ENCODE measurements at regions not wholly inside any gene's neighbourhood (a gene's known extent, or its start where the extent isn't known, plus 50 kb on each side); places are given as distances from the start of the nearest gene placed in this dataset.

- Histone ChIP-seq H3K27me3 (replicated peaks; ENCODE audit: insufficient read depth, low read depth, low read length, poor library complexity) (no peaks in the 10 kb centered on the region), H3K36me3 (ENCODE audit: insufficient read depth, low read length, poor library complexity, severe bottlenecking) (no peaks in the 10 kb centered on the region), H3K4me3 (ENCODE audit: low read depth, low read length, poor library complexity, severe bottlenecking) (no peak overlapping the region), H3K27ac (ENCODE audit: low read depth, low read length, poor library complexity, severe bottlenecking) (no peak overlapping the region), H3K4me1 (ENCODE audit: insufficient read depth, low read length, poor library complexity, severe bottlenecking) (peaks cover 7% of the 10 kb centered on the region), H3K9me3 (ENCODE audit: low read depth, low read length, poor library complexity, severe bottlenecking) (no peaks in the 10 kb centered on the region)
- DNase-seq (ENCODE audit: low spot score), result peak; percentile 3
- intact Hi-C loops (cut with micrococcal nuclease; ENCODE audit: unreplicated experiment), result no loop called here
- POLR2A ChIA-PET (ENCODE audit: low non-redundant PET), result no interaction called here
- CTCF ChIA-PET, result no interaction called here
- BruUV-seq (replicated peaks), result no TSS peak
- TF ChIP-seq, protein P1, sequence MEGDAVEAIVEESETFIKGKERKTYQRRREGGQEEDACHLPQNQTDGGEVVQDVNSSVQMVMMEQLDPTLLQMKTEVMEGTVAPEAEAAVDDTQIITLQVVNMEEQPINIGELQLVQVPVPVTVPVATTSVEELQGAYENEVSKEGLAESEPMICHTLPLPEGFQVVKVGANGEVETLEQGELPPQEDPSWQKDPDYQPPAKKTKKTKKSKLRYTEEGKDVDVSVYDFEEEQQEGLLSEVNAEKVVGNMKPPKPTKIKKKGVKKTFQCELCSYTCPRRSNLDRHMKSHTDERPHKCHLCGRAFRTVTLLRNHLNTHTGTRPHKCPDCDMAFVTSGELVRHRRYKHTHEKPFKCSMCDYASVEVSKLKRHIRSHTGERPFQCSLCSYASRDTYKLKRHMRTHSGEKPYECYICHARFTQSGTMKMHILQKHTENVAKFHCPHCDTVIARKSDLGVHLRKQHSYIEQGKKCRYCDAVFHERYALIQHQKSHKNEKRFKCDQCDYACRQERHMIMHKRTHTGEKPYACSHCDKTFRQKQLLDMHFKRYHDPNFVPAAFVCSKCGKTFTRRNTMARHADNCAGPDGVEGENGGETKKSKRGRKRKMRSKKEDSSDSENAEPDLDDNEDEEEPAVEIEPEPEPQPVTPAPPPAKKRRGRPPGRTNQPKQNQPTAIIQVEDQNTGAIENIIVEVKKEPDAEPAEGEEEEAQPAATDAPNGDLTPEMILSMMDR (conservative IDR thresholded peaks at IDR 0.05; ENCODE audit: low read depth, low read length), result no peak
- no peak for TF ChIP-seq EZH2 (IDR thresholded peaks at IDR 0.05; ENCODE audit: borderline replicate concordance, low read depth, low read length, poor library complexity, severe bottlenecking)
These were observed 141.8 kb downstream of the YIPF5 start for GRCh38 chr5:144028636-144029035.

DNA sequence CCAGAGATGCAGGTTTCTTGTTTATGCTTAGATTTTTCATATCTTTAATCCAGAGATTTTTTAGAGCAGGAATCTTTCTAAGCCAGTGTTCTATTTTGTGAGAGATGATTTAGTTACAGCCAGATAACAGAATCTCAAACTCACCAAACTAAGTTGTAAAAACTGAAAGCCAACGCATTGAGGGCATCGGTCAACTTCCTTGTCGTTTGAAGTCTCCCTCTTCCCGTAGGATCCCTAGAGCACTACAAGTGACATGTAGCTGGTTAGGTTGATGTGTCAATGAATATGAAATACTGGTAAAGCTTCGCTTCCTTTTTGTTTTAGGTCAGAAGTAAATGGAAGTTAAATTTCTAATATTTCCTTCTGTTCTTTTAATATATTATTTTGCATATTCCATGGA is 139.6 kb downstream of the YIPF5 start:
- H3K27ac ChIP-seq (ENCODE audit: low read depth, low read length, poor library complexity, severe bottlenecking), result no peak overlapping the region
- BruUV-seq (replicated peaks), result no TSS peak
- TF ChIP-seq, protein P1 (conservative IDR thresholded peaks at IDR 0.05; ENCODE audit: low read depth, low read length), result no peak
- TF ChIP-seq EZH2 (IDR thresholded peaks at IDR 0.05; ENCODE audit: borderline replicate concordance, low read depth, low read length, poor library complexity, severe bottlenecking), result no peak

DNA sequence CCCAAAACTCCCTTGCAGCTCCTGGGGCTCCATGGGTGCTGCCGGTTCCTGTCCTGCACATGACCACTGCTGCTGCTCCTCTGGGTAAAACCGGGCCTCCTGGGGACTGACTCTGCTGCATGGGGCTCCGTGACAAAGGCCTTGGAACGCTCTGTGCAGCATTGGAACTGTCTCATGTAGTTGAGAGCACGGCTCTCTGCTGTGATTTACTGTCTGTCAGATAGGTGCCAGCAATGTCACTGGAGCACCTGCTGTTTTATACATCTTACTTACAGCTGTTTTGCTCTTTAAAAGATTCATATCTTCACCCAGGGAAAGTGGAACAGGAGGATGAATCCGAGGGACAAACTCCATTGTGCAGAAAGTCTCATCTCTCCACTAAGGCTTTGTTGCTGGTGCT is 138.1 kb downstream of the YIPF5 start:
- no peaks in the 10 kb centered on the region for H3K9me3 ChIP-seq (ENCODE audit: low read depth, low read length, poor library complexity, severe bottlenecking)
- ChIA-PET CTCF (no interaction called here), POLR2A (ENCODE audit: low non-redundant PET) (no interaction called here)
- H3K36me3 ChIP-seq (ENCODE audit: insufficient read depth, low read length, poor library complexity, severe bottlenecking), result no peaks in the 10 kb centered on the region
- no peak overlapping the region for H3K27ac ChIP-seq (ENCODE audit: low read depth, low read length, poor library complexity, severe bottlenecking)
- H3K4me1 ChIP-seq (ENCODE audit: insufficient read depth, low read length, poor library complexity, severe bottlenecking), result peaks cover 7% of the 10 kb centered on the region
- intact Hi-C loops (cut with micrococcal nuclease; ENCODE audit: unreplicated experiment), result loop anchor here (1.0 kb wide), 1 partner anchor 15 kb away; no protein-coding TSS in a partner anchor
- H3K4me3 ChIP-seq (ENCODE audit: low read depth, low read length, poor library complexity, severe bottlenecking), result no peak overlapping the region
- DNase-seq (ENCODE audit: low spot score), result peak; percentile 16
- TF ChIP-seq, protein P1 (conservative IDR thresholded peaks at IDR 0.05; ENCODE audit: low read depth, low read length), result no peak
- no peak for TF ChIP-seq EZH2 (IDR thresholded peaks at IDR 0.05; ENCODE audit: borderline replicate concordance, low read depth, low read length, poor library complexity, severe bottlenecking)
- no TSS peak for BruUV-seq (replicated peaks)
- H3K27me3 ChIP-seq (replicated peaks; ENCODE audit: insufficient read depth, low read depth, low read length, poor library complexity), result no peaks in the 10 kb centered on the region

More for the DNA sequence above, 139.6 kb downstream of the YIPF5 start:
- no peak for DNase-seq (ENCODE audit: low spot score)
- intact Hi-C loops (cut with micrococcal nuclease; ENCODE audit: unreplicated experiment), result no loop called here
- Histone ChIP-seq H3K4me1 (ENCODE audit: insufficient read depth, low read length, poor library complexity, severe bottlenecking) (peaks cover 7% of the 10 kb centered on the region), H3K9me3 (ENCODE audit: low read depth, low read length, poor library complexity, severe bottlenecking) (no peaks in the 10 kb centered on the region), H3K4me3 (ENCODE audit: low read depth, low read length, poor library complexity, severe bottlenecking) (no peak overlapping the region), H3K36me3 (ENCODE audit: insufficient read depth, low read length, poor library complexity, severe bottlenecking) (no peaks in the 10 kb centered on the region), H3K27me3 (replicated peaks; ENCODE audit: insufficient read depth, low read depth, low read length, poor library complexity) (no peaks in the 10 kb centered on the region)
- POLR2A ChIA-PET (ENCODE audit: low non-redundant PET), result no interaction called here
- CTCF ChIA-PET, result no interaction called here
